ENCODE measurements at regions not wholly inside any gene's neighbourhood (a gene's known extent, or its start where the extent isn't known, plus 50 kb on each side); places are given as distances from the start of the nearest gene placed in this dataset.
"Not testable (repeated sequence)": the region's sequence is repeated elsewhere in the genome, so short reads cannot be mapped to it uniquely, and the experiment has no call there.

DNA sequence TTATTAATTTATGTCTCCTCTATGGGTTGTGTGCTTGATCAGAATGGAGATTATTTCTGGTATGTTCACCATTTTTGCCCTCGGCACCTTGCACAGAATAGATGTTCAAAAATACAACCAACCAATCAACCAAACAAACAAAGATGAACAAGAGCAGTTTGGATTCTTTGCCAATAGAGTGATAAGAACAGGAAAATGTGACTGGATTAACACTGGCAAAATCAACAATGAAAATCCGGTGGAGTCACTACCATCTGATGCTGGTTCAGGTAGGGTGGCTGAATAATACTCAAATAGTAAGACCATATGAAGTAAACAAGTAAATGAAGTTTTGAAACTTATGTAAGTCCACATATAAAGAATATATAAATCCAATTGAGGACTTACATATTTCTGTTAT, 685.0 kb upstream of the EPHA5 start:
- DNase-seq = no peak

DNA sequence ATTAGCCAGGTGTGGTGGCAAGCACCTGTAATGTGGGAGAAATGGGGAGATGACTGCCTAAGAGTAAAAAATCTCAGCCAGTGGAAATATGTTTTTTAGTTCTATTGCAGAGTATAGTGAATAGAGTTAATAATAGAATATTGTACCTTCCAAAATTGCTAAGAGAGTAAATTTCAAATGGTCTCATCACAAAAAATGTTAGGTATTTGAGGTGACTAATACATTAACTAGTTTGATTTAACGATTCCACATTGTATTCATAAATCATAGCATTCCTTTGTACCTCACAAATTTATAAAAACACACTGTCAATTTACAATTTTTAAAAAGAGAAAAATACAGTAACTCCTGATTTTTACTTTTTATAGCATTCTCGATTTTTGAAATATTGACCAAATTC, 681.5 kb upstream of the EPHA5 start:
- no peak for DNase-seq

DNA sequence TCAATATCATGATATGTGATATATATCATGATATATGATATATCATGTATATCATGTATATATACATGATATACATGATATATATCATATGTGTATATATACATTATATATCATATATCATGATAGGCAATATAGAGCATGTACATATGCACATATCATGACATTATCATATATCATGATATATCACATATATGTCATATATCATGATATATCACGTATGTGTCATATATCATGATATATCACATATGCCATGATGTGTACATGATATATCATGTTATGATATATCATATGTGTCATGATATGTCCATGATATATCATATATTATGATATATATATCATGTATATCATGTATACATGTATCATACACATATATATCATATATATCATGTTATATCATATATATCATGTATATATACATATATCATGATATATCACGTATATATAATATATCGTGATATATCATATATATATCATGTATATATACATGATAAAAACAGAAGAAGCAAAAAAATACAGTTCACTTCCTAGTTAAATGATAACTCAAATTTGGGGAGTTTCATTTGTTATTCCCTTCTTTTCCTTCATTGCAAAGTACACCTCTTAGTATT, 670.1 kb upstream of the EPHA5 start:
- DNase-seq = no peak

DNA sequence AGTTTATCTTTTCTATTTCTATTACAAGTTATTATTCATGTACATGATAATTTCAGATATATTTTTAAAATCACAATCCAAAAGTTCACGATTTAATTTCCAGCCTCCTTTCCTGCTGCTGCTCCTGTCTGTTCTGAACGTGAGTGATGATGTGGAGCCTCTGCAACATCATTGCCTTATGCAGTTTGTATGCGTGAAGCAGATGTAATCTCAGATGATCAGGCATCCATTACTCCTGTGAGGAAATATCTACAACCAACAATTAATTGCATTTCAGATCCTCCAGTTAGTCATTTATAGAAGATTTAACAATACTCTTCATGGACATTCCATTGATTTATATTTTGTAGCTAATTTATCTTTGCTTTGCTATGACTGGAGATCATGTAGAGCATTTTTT, 668.7 kb upstream of the EPHA5 start:
- no peak for DNase-seq

DNA sequence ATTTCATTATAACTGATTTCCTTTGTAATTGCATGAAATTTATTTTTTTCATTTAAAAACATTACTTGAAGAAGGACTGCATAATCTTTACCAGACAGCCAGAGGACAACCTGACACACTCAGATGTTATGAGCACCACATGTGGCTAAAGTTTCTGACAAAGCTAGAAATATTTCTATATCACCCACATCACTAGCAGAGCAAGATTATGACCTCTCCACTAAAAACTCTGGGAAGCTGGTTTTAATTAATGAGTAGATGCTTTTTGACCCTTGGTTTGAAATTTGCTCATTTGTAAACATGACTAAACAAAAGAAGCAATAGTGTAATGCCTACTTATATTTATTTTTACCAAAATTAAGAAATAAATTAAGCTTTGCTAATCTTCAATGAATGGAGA, 661.5 kb upstream of the EPHA5 start:
- DNase-seq = no peak

DNA sequence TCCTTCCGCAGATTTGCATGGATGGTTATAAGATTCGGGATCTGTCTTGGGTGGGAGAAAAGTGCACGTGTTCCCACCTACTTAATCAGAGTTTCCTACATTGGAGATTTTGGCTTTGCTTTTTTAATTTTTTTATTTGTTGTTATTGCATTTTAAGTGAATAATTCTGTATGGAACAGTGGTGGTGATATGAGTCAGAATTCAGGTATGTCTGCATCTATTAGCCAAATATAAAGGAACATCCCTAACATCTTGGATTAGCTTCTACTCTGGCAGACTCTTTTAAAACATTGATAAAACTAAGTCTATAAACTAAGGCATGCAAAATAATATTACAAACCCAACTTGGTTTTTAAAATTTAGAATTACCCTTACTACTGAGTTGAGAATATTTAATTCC, 659.8 kb upstream of the EPHA5 start:
- DNase-seq = no peak

DNA sequence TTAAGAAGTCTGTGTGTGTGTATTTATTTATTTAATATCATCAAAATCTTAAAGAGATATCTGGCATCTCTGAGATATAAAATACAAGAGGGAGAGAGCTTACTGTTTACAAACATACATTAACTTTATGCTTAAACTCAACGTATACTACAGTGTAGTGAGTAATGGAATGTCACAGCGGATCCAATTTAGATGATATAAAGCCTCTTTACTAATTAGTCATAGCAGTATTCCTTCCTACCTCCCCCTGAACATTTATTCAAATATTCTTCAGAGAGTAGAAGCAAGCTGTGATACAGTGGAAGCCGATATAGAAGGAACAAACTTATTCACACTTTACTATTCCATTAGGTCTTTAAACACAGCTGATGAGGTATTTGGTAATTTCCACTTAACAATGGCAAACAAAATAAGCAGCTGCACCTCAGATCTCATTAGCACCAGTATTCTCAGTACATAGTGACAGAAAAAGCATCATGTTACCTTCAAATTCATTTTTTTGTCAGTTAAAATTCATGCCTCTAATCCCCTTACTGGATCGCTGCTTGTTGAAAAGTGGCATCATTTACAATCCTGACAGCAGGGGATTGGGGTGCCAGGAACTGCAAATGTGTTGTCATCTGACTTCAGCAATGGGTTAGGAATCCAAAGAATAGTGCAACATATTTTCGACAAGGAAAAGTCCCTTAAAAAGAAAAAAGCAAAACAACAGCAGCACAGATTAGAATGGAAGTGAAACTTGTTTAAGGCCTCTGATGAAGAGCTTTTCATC, 658.7 kb upstream of the EPHA5 start:
- no peak for DNase-seq

DNA sequence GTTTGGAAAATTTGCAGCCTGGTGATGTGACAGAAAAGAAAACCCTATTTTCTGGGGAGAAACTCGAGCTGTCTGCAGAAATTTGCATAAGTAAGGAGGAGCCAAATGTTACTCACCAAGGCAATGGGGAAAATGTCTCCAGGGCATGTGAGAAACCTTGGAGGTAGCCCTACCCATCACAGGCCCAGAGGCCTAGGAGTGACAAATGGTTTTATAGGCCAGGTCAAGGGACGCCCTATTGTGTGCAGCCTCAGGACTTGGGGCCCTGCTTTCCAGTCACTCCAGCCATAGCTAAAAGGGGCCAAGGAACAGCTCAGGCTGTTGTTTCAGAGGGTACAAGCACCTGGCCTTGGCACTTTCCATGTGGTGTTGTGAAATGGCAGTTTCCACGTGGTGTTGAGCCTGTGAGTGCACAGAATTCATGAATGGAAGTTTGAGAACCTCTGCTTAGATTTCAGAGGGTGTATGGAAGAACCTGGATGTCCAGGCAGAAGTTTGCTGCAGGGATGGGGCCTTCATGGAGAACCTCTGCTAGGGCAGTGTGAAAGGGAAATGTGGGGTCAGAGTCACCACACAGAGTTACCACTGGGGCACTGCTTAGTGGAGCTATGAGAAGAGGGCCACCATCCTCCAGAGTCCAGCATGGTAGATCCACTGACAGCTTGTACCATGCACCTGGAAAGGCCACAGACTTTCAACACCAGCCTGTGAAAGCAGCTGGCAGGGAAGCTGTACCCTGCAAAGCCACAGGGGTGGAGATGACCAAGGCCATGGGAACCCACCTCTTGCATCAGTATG, 637.6 kb upstream of the EPHA5 start:
- no peak for DNase-seq

DNA sequence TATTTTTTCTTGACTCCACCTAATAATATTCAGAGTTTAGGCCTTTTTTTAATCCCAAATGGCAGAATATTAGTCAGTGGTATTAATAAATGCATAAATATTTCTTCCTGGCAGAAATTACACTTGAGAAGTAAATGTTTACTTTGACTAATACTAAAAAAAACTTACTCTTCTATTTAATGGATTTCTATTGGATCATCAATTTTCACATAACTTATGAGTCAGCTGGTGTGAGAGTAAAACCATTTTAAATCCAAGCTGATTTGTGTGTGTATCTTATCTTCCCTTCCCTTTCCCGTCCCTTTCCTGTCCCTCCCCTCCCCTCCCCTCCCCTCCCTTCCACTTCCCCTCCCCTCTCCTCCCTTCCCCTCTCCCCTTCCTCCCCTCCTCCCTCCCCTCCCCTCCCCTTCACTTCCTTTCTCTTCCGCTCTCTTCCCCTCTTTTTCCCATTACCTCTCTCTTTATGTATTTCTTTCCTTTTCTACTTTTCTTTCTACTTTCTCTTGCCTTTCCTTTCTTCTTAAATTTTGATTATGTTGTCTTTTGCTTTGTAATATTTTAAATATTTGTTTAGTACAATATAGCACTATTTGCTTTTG, 630.1 kb upstream of the EPHA5 start:
- DNase-seq = no peak

DNA sequence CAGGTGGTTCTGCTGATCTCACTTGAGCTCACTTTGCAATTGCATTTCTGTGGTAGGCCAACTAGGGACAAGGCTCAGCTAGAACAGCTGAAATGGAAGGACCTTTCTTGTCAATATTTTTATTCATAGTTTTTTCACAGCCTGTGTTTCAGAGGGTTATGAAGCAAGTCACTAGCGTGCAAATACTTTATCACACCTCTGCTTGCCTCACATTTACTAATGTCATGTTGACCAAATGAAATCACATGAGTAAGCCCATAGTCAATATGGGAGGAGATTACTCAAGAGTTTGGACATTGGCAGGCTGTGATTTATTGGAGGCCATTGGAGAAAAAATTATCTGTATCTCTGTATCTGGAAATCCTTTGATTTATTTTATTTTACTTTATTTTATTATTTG, 628.3 kb upstream of the EPHA5 start:
- no peak for DNase-seq

DNA sequence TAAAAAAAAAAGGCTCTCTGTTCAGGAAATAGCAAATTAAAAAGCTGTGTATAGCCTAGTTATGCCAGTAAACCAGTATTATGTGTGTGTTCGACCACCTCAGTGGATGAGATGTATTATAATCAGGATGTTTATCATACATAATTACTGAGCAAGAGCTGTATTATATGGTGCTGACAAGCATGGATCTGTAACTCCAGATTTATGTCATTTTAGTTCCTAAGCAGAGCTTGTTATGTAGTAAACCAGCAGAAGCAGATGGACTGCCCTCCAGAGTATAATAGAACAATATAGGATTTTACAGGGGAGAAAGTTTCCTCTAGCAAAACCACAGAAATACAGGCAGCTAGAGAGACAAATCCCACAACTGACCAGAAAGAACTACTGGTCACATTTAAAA, 627.4 kb upstream of the EPHA5 start:
- no peak for DNase-seq

DNA sequence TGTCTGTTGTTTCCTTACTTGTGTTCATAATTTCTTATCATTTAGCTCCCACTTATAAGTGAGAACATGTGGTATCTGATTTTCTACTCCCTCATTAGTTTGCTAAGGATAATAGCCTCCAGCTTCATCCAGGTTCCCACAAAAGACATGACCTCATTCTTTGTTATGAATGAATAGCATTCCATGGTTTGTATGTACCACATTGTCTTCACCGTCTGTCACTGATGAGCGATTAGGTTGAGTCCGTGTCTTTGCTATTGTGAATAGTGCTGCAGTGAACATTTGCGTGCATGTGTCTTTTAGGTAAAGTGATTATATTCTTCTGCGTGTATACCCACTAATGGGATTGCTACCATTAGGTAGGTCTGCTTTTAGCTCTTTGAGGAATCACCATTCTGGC, 624.3 kb upstream of the EPHA5 start:
- no peak for DNase-seq

DNA sequence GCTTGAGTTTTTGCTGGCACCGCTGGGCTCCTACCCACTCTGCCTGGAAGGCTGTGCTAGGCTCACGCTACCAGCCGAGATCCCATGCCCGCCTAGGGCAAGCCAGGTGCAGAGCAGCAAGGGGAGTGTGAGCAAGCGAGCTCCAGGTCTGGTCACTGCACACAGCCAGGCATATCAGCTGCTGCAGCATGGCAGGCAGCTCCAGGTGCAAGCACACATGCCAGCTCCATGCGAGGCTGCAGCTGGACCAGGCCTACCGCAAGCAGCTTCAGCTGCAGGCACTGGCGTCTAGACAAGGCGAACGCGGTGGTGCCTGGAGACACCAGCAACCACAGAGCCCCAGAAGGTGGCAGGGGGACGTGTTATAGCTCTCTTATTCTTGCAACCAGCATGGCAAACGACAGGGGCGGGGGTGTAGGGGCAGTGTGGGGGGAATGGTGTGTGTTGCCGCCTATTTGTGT, 614.7 kb upstream of the EPHA5 start:
- DNase-seq = no peak

DNA sequence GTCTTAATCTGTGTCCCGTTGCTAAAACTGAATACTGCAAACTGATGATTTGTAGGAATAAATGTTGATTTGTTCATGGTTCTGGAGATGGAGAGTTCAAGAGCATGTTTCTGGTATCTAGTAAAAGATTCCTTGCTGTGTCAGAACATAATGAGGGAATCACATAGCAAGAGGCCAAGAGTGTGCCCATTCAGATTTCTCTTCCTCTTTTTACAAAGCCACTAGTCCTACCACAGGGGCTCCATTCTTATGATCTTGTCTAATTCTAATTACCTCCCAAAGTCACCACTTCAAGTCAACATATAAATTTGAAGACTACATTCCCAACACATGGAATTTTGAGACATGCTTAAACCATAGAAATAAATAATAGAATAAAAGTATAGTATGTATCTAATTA, 608.8 kb upstream of the EPHA5 start:
- DNase-seq = no peak

DNA sequence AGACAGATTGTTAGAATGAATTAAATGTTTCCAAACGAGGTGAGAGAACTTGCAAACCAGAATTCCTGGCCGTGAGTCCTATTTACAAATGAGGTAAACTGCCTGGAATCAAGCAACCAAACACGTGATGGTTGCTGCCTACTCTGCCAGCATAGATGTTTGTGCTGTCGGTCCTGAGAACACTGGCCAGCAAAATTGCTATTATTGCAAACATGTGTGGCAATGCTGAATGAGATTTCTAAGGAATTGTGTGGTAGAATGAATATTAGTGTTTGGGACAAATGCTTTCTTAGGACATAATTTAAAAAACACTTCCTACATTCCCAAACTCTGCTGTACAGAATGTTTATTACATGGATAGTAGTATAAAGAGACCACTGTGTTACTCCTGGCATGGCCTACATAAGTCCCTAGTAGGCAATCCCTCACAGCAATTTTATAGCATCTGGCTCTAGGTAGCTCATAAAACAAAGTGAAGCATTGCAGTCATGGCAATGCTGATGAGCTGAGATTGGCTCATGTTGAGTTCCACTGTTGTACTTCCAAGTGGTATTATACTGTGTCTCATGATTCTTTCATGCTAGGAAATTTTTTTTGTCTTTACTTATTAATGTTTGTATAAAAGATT, 605.2 kb upstream of the EPHA5 start:
- no peak for DNase-seq

DNA sequence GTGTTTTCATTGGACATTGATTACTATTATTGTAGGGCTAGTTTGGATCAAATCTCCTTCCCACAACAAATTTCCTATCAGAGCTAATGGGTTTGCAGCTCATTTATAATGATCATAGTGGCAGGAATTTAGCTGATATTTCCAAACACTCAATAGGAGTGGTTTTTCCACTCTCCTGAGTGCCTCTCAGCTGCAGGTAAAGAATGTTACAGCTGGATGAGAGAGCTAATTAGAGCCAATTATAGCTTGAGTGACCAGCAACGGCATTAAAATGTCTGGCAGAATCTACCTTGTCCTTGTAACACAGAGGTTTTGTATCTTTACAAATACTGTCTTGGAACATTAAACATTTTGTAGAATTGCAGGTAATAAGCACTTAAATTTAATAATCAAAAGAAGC, 602.8 kb upstream of the EPHA5 start:
- DNase-seq = no peak

DNA sequence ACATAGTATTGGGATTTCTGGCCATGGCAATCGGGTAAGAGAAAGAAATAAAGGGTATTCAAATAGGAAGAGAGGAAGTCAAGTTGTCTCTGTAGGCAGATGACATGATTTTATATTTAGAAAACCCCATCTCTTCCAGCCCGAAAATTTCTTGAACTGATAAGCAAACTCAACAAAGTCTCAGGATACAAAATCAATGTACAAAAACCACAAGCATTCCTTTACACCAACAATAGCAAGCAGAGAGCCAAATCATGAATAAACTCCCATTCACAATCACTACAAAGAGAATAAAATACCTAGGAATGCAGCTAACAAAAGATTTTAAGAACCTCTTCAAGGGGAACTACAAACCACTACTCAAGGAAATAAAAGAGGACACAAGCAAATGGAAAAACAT, 600.1 kb upstream of the EPHA5 start:
- not testable (repeated sequence) for DNase-seq

DNA sequence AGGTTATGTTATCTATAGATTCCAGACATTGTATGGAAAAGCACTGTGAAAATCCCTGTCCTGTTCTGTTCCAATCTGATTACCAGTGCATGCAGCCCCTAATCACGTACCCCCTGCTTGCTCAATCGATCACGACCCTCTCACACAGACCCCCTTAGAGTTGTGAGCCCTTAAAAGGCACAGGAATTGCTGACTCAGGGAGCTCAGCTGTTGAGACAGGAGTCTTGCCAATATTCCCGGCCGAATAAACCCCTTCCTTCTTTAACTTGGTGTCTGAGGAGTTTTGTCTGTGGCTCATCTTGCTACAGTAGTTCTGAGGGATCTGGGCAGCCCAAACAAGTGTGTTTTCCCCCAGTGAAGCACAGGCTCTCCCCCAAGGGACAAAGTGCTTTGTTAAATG, 596.3 kb upstream of the EPHA5 start:
- not testable (repeated sequence) for DNase-seq

DNA sequence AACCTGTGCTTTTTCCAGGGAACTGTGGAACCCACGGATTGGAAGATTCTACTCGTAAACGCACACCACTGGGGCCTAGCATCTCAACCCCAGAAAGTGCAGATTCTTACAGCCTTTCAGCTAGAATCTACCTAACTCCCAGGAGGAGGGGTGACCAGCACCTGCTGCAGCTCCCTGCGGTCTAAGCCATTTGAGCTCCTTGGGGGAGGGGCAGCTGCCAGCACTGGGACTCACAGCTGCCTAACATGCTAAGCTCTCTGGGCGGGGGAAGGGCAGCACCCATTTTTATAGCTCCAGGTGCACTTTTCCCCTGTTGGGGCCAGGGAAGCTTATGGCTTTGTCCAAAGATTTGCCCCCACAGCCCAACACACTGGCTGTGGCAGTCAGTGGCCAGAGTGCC, 595.7 kb upstream of the EPHA5 start:
- no peak for DNase-seq

DNA sequence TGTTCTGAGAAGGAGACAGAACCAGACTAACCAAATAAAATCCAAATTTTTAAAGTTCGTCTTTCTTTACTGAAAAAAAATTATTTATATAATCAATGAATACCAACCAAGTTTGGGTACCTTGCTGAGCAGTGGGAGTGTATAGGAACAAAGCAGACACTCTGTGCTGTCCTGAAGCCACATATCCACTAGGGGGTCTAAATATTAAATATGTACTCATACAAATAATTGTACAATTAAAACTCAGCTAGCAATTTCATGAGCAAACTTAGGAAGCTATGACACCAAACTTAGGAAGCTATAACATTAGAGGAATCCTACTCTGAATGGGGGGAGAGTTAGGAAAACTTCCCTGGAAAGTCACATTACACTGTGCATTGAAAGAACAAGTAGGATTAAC, 582.0 kb upstream of the EPHA5 start:
- DNase-seq = no peak

DNA sequence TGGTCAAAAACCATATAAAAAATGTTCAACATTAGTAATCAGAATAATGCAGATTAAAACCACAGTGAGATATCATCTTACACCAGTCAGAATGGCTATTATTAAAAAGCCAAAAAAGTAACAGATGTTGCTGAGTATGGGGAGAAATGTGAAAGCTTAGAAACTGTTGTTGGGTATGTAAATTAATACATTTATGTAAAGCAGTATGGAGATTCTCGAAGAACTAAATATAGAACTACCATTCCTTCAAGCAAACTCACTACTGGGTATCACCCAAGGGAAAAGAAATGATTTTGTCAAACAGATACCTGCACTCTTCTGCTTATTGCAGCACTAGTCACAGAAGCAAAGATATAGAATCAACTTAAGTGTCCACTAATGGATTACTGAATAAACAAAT, 576.4 kb upstream of the EPHA5 start:
- DNase-seq = no peak

DNA sequence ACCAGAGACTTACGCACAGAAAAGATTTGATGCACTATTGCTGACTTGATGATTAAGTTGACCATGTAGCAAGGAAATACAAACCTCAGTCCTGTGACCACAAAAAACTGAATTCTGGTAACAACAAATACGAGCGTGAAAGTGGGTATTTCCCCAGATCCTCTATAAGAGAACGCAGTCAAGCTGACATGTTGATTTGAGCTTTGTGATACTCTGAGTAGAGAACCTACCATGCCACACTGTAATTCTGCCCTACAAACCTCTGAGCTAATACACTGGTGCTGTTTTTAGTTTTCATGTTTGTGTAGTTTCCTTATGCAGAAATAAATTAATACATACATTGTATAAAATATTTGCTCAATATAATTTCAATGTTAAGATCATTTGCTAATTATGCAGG, 565.6 kb upstream of the EPHA5 start:
- no peak for DNase-seq

DNA sequence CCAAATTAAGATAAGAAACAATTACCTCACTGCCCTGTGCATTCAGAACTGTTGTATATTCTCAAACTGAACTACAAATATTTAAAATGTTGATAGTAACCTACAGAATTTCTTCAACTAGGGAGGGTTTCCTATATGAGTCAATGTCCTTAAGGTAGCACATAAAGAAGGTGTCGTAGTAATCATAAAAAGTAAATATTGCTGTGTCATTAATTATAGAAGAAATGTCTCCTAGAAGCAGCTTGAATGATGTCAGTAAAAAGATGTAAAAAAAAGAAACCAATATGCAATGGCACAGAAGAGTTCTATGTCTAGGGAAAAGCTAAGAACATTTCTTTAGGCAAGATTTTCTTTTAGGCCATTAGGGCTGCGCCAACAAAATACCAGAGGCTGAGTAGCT, 559.6 kb upstream of the EPHA5 start:
- DNase-seq = no peak
